Smooth muscle cell (in vitro differentiated cells): ENCODE measurements at regions not wholly inside any gene's neighbourhood (a gene's known extent, or its start where the extent isn't known, plus 50 kb on each side); places are given as distances from the start of the nearest gene placed in this dataset.

ENCODE experiments used
- DNase-seq: peaks from one replicate; lab custom pipeline; 2025; ENCODE audit not compliant: unreplicated experiment; lab: John Stamatoyannopoulos, UW
- H2AFZ ChIP-seq: fragments of 200-600 bp; sonication (generic); 2 replicates; pipeline ENCODE4 v1.6.0; 2016; ENCODE audit warnings: antibody characterized with exemption, low read depth, mild to moderate bottlenecking
- H3F3A ChIP-seq: fragments of 200-600 bp; sonication (generic); 2 replicates; pipeline ENCODE4 v1.6.0; 2017; ENCODE audit warnings: antibody characterized with exemption, low read depth
- H3K27ac ChIP-seq: fragments of 200-600 bp; sonication (generic); 2 replicates; pipeline ENCODE4 v1.5.1; 2016; ENCODE audit warnings: low read depth, mild to moderate bottlenecking
- H3K27me3 ChIP-seq: fragments of 200-600 bp; sonication (generic); 2 replicates; pipeline ENCODE4 v1.6.1; 2016; ENCODE audit warnings: low read depth, mild to moderate bottlenecking
- H3K36me3 ChIP-seq: fragments of 200-600 bp; sonication (generic); 2 replicates; pipeline ENCODE4 v1.5.1; 2016; ENCODE audit warnings: low read depth
- H3K4me1 ChIP-seq: fragments of 200-600 bp; sonication (generic); 2 replicates; pipeline ENCODE4 v1.5.1; 2016; ENCODE audit warnings: low read depth
- H3K4me2 ChIP-seq: fragments of 200-600 bp; sonication (generic); 2 replicates; pipeline ENCODE4 v1.6.0; 2016; ENCODE audit warnings: mild to moderate bottlenecking
- H3K4me3 ChIP-seq: fragments of 200-600 bp; sonication (generic); 2 replicates; pipeline ENCODE4 v1.5.1; 2016; ENCODE audit warnings: mild to moderate bottlenecking
- H3K79me2 ChIP-seq: fragments of 200-600 bp; sonication (generic); 2 replicates; pipeline ENCODE4 v1.6.0; 2016; ENCODE audit warnings: low read depth, mild to moderate bottlenecking
- H3K9ac ChIP-seq: fragments of 200-600 bp; sonication (generic); 2 replicates; pipeline ENCODE4 v1.6.0; 2016; ENCODE audit warnings: low read depth
- H3K9me3 ChIP-seq: fragments of 200-600 bp; sonication (generic); replicated peaks from 2 replicates; pipeline ENCODE4 v1.5.1; 2016; ENCODE audit warnings: low read depth
- H4K20me1 ChIP-seq: fragments of 200-600 bp; sonication (generic); 2 replicates; pipeline ENCODE4 v1.6.0; 2016; ENCODE audit warnings: low read depth
- WGBS: methylation state at CpG from one replicate; pipeline ENCODE4 v1.1.7; 2016; ENCODE audit warnings: low lambda C conversion rate; 5-methylcytosine and 5-hydroxymethylcytosine counted together
- TF ChIP-seq, protein P1 (sequence below): fragments of 200-600 bp; sonication (generic); IDR thresholded peaks from 2 replicates; pipeline ENCODE4 v1.5.1; 2017; ENCODE audit warnings: borderline replicate concordance, mild to moderate bottlenecking, antibody characterized with exemption; ENCODE audit not compliant: insufficient read depth, poor library complexity, severe bottlenecking

- H2AFZ ChIP-seq = no peak overlapping the region
- H3K4me2 ChIP-seq = no peak overlapping the region
- H3K9me3 ChIP-seq = no peaks in the 10 kb centered on the region
- H3K4me1 ChIP-seq = no peaks in the 10 kb centered on the region
- no peak for DNase-seq
- no peaks in the 10 kb centered on the region for H3F3A ChIP-seq
- H3K9ac ChIP-seq = no peak overlapping the region
- no peaks in the 10 kb centered on the region for H3K36me3 ChIP-seq
- no peak overlapping the region for H3K4me3 ChIP-seq
- no peaks in the 10 kb centered on the region for H3K27me3 ChIP-seq
- no peak overlapping the region for H3K27ac ChIP-seq
- TF ChIP-seq, protein P1, sequence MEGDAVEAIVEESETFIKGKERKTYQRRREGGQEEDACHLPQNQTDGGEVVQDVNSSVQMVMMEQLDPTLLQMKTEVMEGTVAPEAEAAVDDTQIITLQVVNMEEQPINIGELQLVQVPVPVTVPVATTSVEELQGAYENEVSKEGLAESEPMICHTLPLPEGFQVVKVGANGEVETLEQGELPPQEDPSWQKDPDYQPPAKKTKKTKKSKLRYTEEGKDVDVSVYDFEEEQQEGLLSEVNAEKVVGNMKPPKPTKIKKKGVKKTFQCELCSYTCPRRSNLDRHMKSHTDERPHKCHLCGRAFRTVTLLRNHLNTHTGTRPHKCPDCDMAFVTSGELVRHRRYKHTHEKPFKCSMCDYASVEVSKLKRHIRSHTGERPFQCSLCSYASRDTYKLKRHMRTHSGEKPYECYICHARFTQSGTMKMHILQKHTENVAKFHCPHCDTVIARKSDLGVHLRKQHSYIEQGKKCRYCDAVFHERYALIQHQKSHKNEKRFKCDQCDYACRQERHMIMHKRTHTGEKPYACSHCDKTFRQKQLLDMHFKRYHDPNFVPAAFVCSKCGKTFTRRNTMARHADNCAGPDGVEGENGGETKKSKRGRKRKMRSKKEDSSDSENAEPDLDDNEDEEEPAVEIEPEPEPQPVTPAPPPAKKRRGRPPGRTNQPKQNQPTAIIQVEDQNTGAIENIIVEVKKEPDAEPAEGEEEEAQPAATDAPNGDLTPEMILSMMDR = no peak
- no peaks in the 10 kb centered on the region for H4K20me1 ChIP-seq
- WGBS = 90% methylated on average over 4 of the region's 4 CpGs
- H3K79me2 ChIP-seq = no peaks in the 10 kb centered on the region
These were observed 85.4 kb upstream of the PLXNC1 start for GRCh38 chr12:94062796-94063635.

DNA sequence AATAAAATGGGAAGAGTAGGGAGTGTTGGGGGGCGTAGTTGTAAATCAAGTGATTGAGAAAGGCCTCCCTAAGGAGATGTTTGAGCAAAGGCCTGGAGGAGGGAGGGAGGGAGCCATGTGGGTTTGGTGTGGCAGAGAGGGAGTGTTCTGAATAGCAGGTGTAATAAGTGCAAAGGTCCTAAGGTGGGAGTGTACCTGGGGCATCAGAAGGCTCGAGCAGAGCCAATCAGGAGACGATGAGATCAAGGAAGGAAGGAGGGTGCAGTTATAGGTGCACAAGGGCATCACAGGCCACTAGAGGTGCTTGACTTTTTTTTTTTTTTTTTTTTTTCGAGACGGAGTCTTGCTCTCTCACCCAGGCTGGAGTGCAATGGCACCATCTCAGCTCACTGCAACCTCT is 77.9 kb upstream of the PLXNC1 start:
- Histone ChIP-seq H3K27me3 (no peaks in the 10 kb centered on the region), H3K27ac (no peak overlapping the region), H3K79me2 (no peaks in the 10 kb centered on the region), H3K9me3 (no peaks in the 10 kb centered on the region), H4K20me1 (no peaks in the 10 kb centered on the region), H3F3A (no peaks in the 10 kb centered on the region), H3K9ac (no peak overlapping the region), H3K4me2 (no peak overlapping the region), H3K36me3 (no peaks in the 10 kb centered on the region), H3K4me1 (peaks cover 4% of the 10 kb centered on the region), H2AFZ (no peak overlapping the region), H3K4me3 (no peak overlapping the region)
- no peak for DNase-seq
- WGBS = 94% methylated on average over 4 of the region's 5 CpGs
- TF ChIP-seq, protein P1 = no peak

DNA sequence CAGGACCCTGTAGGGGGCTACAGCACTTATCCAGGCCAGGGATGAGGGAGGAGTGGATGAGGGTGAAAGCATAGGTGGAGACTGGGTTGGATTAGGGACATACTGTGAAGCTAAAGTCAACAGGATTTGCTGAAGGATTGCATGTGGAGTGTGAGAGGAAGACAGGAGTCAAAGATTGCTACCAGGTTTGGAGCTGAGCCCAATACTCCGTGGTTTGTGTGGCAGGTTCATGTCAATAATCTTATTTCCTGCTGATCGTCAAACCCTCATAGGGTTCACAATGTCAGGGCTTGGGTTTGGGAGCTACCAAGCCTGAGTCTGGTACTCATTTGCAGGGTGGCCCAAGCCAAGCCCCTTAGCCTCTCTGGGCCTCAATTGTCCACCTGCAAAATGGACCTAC is 77.1 kb upstream of the PLXNC1 start:
- no peaks in the 10 kb centered on the region for H3F3A ChIP-seq
- H3K9me3 ChIP-seq = no peaks in the 10 kb centered on the region
- WGBS = 89% methylated on average over 2 of the region's 2 CpGs
- no peak overlapping the region for H3K4me2 ChIP-seq
- no peak overlapping the region for H3K4me3 ChIP-seq
- H3K4me1 ChIP-seq = peaks cover 4% of the 10 kb centered on the region
- DNase-seq = no peak
- H4K20me1 ChIP-seq = no peaks in the 10 kb centered on the region
- H3K27me3 ChIP-seq = no peaks in the 10 kb centered on the region
- no peaks in the 10 kb centered on the region for H3K79me2 ChIP-seq
- no peaks in the 10 kb centered on the region for H3K36me3 ChIP-seq
- H3K27ac ChIP-seq = no peak overlapping the region
- no peak overlapping the region for H2AFZ ChIP-seq
- H3K9ac ChIP-seq = no peak overlapping the region
- TF ChIP-seq, protein P1 = no peak
